ENCODE measurements at regions not wholly inside any gene's neighbourhood (a gene's known extent, or its start where the extent isn't known, plus 50 kb on each side); places are given as distances from the start of the nearest gene placed in this dataset.

GRCh38 chr6:102407886-102408741 is 1014.6 kb downstream of the GRIK2 start:
- no peaks in the 10 kb centered on the region for H3K27me3 ChIP-seq
- H3K36me3 ChIP-seq: no peaks in the 10 kb centered on the region
- no peak for DNase-seq (ENCODE audit: extremely low spot score in 2 of 2)
- no peaks in the 10 kb centered on the region for H3K9me3 ChIP-seq
- TF ChIP-seq POLR2AphosphoS5 (IDR thresholded peaks at IDR 0.05; ENCODE audit: insufficient read depth in 1 of 2, low read depth in 1 of 2): no peak
- no peak for TF ChIP-seq POLR2A (IDR thresholded peaks at IDR 0.05)
- TF ChIP-seq, protein P1, sequence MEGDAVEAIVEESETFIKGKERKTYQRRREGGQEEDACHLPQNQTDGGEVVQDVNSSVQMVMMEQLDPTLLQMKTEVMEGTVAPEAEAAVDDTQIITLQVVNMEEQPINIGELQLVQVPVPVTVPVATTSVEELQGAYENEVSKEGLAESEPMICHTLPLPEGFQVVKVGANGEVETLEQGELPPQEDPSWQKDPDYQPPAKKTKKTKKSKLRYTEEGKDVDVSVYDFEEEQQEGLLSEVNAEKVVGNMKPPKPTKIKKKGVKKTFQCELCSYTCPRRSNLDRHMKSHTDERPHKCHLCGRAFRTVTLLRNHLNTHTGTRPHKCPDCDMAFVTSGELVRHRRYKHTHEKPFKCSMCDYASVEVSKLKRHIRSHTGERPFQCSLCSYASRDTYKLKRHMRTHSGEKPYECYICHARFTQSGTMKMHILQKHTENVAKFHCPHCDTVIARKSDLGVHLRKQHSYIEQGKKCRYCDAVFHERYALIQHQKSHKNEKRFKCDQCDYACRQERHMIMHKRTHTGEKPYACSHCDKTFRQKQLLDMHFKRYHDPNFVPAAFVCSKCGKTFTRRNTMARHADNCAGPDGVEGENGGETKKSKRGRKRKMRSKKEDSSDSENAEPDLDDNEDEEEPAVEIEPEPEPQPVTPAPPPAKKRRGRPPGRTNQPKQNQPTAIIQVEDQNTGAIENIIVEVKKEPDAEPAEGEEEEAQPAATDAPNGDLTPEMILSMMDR (IDR thresholded peaks at IDR 0.05): no peak
- H3K27ac ChIP-seq: no peak overlapping the region
- no peaks in the 10 kb centered on the region for H3K4me1 ChIP-seq
- intact Hi-C loops (cut with DNase I): no loop called here
- no peak overlapping the region for H3K4me3 ChIP-seq

GRCh38 chr6:102405860-102406259 is 1012.4 kb downstream of the GRIK2 start:
- Histone ChIP-seq H3K27me3 (no peaks in the 10 kb centered on the region), H3K4me1 (no peaks in the 10 kb centered on the region), H3K9me3 (no peaks in the 10 kb centered on the region), H3K4me3 (no peak overlapping the region), H3K36me3 (no peaks in the 10 kb centered on the region), H3K27ac (no peak overlapping the region)
- intact Hi-C loops (cut with DNase I): no loop called here
- TF ChIP-seq POLR2A (IDR thresholded peaks at IDR 0.05) (no peak), POLR2AphosphoS5 (IDR thresholded peaks at IDR 0.05; ENCODE audit: insufficient read depth in 1 of 2, low read depth in 1 of 2) (no peak)
- TF ChIP-seq, protein P1 (IDR thresholded peaks at IDR 0.05): no peak
- DNase-seq (ENCODE audit: extremely low spot score in 2 of 2): no peak

GRCh38 chr6:102402635-102403329 is 1009.3 kb downstream of the GRIK2 start:
- Histone ChIP-seq H3K9me3 (no peaks in the 10 kb centered on the region), H3K27ac (no peak overlapping the region), H3K36me3 (no peaks in the 10 kb centered on the region), H3K4me3 (no peak overlapping the region), H3K27me3 (no peaks in the 10 kb centered on the region), H3K4me1 (no peaks in the 10 kb centered on the region)
- DNase-seq (ENCODE audit: extremely low spot score in 2 of 2): no peak
- intact Hi-C loops (cut with DNase I): no loop called here
- TF ChIP-seq POLR2A (IDR thresholded peaks at IDR 0.05): no peak
- TF ChIP-seq POLR2AphosphoS5 (IDR thresholded peaks at IDR 0.05; ENCODE audit: insufficient read depth in 1 of 2, low read depth in 1 of 2): no peak
- TF ChIP-seq, protein P1 (IDR thresholded peaks at IDR 0.05): no peak

DNA sequence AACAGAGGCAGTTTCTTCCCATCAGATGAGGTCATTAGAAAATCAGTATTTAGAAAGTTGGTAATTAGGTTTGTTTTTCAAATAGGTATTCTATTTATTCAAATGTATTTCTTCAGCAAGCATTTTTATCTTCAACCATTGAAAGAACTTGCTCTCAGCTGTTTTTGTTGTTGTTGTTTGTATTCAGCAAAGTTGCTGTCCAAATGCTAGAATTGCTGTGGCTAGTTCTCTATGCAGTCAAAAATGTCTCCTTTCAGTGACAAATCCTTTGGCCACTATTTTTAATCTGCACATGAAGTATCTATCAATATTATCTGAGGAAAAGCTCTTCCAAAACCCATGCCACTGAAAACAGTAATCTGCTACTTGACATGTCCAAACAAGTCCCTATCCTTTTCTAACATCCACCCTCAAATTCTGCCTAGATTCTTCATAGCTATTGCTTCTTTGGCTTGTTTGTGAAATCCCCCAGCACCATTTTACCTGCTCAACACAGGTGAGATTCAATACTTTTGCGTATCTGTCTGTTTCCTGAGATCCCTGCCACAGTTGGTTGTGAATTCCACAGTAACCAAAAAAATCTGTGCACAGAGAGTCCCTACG is 1005.4 kb downstream of the GRIK2 start:
- H3K9me3 ChIP-seq: no peaks in the 10 kb centered on the region
- no peaks in the 10 kb centered on the region for H3K36me3 ChIP-seq
- no peak overlapping the region for H3K4me3 ChIP-seq
- intact Hi-C loops (cut with DNase I): no loop called here
- no peaks in the 10 kb centered on the region for H3K4me1 ChIP-seq
- no peak overlapping the region for H3K27ac ChIP-seq
- DNase-seq (ENCODE audit: extremely low spot score in 2 of 2): no peak
- TF ChIP-seq, protein P1 (IDR thresholded peaks at IDR 0.05): no peak
- no peak for TF ChIP-seq POLR2A (IDR thresholded peaks at IDR 0.05)
- no peak for TF ChIP-seq POLR2AphosphoS5 (IDR thresholded peaks at IDR 0.05; ENCODE audit: insufficient read depth in 1 of 2, low read depth in 1 of 2)
- H3K27me3 ChIP-seq: no peaks in the 10 kb centered on the region
